Ovary (tissue), 7 donors: ENCODE measurements at regions not wholly inside any gene's neighbourhood (a gene's known extent, or its start where the extent isn't known, plus 50 kb on each side); places are given as distances from the start of the nearest gene placed in this dataset.
A peak's percentile ranks its signal among the peaks of the same experiment; 100 is the strongest.

Experiments
- DNase-seq, 5 donors: peaks; one replicate each; pipeline ENCODE4 v3.0.0-alpha.2; 2019 to 2020
- H3K27ac ChIP-seq, 2 donors: fragments of 200-600 bp; one replicate each; pipeline versions ENCODE4 v1.5.1 to v1.8.0; 2019 to 2022
- H3K27me3 ChIP-seq: fragments of 200-600 bp; one replicate; pipeline ENCODE4 v1.8.0; 2022
- H3K36me3 ChIP-seq: fragments of 200-600 bp; sonication (generic); one replicate; pipeline ENCODE4 v1.5.1; 2019
- H3K4me1 ChIP-seq: one replicate; pipeline ENCODE4 v1.8.1; 2013; ENCODE audit warnings: mild to moderate bottlenecking, moderate library complexity; ENCODE audit not compliant: insufficient read depth
- H3K4me3 ChIP-seq: fragments of 200-600 bp; sonication (generic); one replicate; pipeline ENCODE4 v1.5.1; 2017
- H3K9me3 ChIP-seq, 2 donors: fragments of 200-600 bp in 1 of 2; sonication (generic) in 1 of 2; one replicate each; pipeline versions ENCODE4 v1.5.1 to v1.8.1; 2013 to 2019; ENCODE audit warnings: mild to moderate bottlenecking in 1 of 2, moderate library complexity in 1 of 2
- EP300 ChIP-seq: sonication (generic); formaldehyde crosslinking; IDR thresholded peaks from one replicate; pipeline ENCODE4 v1.6.1; 2017; ENCODE audit warnings: antibody characterized with exemption
- POLR2A ChIP-seq: fragments of 450-650 bp; IDR thresholded peaks from one replicate; pipeline ENCODE4 v1.6.1; 2017; ENCODE audit warnings: antibody characterized with exemption, mild to moderate bottlenecking, moderate library complexity
- WGBS, 3 donors: extraction: QIAGEN DNeasy Blood & Tissue Kit in 1 of 3; methylation state at CpG; one replicate each; pipeline versions ENCODE4 v1.1.5 to v1.1.7; 2013 to 2017; 5-methylcytosine and 5-hydroxymethylcytosine counted together
- intact Hi-C, 4 donors: fragments of 100-400 bp; cut with DNase I; formaldehyde crosslinking; loops; one replicate each; pipeline versions ENCODE4 v1.11.0 to v1.15.1; 2022 to 2023
- TF ChIP-seq, protein P1 (sequence below), 3 donors: fragments of 450-650 bp in 2 of 3; fragments of 200-600 bp in 1 of 3; IDR thresholded peaks; one replicate each; pipeline versions ENCODE4 v1.5.1 to v1.8.0; 2016 to 2022; ENCODE audit warnings: antibody characterized with exemption in 3 of 3, mild to moderate bottlenecking in 1 of 3
- donor health status: DM: no; HTN: no; CAD: no; lungs with moderate emphysema.
- donor health status: DM: no; HTN: no; CAD: no.
- donor health status: Bipolar disorder and iron deficiency.
- donor health status: DM: no; HTN: no; CAD: no.
- donor health status: DM: yes; HTN: yes; CAD: no.

DNA sequence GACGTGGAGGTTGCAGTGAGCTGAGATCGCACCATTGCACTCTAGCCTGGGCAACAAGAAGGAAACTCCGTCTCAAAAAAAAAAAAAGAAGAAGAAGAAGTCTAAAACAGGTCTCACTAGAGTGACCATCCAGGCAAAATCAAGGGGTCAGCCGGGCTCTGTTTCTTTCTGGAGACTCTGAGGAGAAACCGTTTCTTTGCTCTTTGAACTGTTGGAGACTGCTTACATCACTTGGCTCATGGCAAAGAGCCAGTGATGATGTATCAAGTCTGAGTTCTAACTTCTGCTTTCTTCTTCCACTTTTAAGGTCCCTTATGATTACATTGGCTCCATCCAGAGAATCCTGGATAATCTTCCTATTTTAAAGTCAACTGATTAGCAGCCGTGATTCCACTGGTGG lies 306.8 kb downstream of the WDR11 start:
- peak in 2 of 5 donors; percentile 44 to 47 for DNase-seq

DNA sequence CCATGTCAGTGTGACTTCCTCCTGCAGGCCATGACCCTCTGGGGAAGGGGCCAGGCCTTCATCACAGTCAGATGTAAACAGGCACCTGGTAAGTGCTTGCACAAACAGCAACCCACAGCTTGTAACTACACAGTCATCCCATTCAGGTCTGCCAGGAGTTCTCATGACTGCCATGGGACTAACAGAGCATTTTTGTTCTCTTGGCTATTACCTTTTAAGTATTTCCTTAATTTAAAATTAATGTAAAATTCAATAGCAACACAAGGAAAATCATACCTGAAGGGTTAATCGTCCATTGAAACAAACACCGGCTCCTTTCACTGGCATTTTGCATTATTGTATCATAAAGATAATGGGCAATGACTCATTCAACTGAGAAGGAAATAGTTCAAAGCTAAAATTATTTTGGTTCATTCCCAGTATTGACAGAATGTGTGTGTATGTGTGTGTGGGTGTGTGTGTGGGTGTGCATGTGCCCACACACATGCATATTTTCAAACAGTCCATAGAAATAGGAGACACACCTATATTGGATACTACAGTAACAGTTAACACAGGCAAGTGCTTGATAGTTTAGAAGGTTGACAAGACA lies 307.9 kb downstream of the WDR11 start:
- H3K9me3 ChIP-seq: no peaks in the 10 kb centered on the region
- intact Hi-C loops: no loop called here
- no peaks in the 10 kb centered on the region for H3K27me3 ChIP-seq
- 29 to 37% (median 31%) methylated on average over 2 of the region's 2 CpGs for WGBS, 3 donors
- H3K4me3 ChIP-seq: no peak overlapping the region
- peaks cover 2% of the 10 kb centered on the region for H3K4me1 ChIP-seq
- no peaks in the 10 kb centered on the region for H3K36me3 ChIP-seq
- no peak for TF ChIP-seq EP300
- TF ChIP-seq POLR2A: no peak
- TF ChIP-seq, protein P1, sequence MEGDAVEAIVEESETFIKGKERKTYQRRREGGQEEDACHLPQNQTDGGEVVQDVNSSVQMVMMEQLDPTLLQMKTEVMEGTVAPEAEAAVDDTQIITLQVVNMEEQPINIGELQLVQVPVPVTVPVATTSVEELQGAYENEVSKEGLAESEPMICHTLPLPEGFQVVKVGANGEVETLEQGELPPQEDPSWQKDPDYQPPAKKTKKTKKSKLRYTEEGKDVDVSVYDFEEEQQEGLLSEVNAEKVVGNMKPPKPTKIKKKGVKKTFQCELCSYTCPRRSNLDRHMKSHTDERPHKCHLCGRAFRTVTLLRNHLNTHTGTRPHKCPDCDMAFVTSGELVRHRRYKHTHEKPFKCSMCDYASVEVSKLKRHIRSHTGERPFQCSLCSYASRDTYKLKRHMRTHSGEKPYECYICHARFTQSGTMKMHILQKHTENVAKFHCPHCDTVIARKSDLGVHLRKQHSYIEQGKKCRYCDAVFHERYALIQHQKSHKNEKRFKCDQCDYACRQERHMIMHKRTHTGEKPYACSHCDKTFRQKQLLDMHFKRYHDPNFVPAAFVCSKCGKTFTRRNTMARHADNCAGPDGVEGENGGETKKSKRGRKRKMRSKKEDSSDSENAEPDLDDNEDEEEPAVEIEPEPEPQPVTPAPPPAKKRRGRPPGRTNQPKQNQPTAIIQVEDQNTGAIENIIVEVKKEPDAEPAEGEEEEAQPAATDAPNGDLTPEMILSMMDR (IDR thresholded peaks at IDR 0.05): no peak
- no peak for DNase-seq
- H3K27ac ChIP-seq: no peak overlapping the region

More for the DNA sequence above, 306.8 kb downstream of the WDR11 start:
- Histone ChIP-seq H3K4me1 (peaks cover 2% of the 10 kb centered on the region), H3K9me3 (no peaks in the 10 kb centered on the region), H3K27me3 (no peaks in the 10 kb centered on the region), H3K27ac (no peak overlapping the region), H3K36me3 (no peaks in the 10 kb centered on the region), H3K4me3 (no peak overlapping the region)
- TF ChIP-seq EP300: no peak
- TF ChIP-seq, protein P1 (IDR thresholded peaks at IDR 0.05): no peak
- no peak for TF ChIP-seq POLR2A
- 55 to 66% (median 60%) methylated on average over 5 of the region's 6 CpGs for WGBS, 3 donors
- intact Hi-C loops: no loop called here

DNA sequence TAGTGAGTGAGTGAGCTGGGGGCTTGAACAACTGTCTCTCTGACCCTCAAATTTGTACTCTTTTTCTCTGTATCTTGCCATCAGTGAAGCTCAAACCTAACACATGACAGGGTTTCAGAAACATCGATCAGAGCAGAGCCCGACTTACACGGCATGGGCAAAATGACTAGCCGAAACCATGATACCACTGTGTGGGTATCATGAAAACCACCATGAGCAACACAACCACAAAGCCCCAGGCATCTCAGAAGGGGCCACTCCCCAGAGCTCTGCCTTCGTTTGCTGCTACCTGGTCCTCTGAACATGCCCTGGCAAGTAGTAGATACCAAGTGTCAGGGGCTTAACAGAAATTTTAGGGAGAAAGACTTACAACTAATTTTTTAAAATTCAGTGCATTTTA lies 308.5 kb downstream of the WDR11 start:
- TF ChIP-seq POLR2A (no peak), EP300 (no peak)
- TF ChIP-seq, protein P1 (IDR thresholded peaks at IDR 0.05): no peak
- 92 to 94% (median 92%) methylated on average over 5 of the region's 5 CpGs for WGBS, 3 donors
- Histone ChIP-seq H3K4me3 (no peak overlapping the region), H3K4me1 (peaks cover 2% of the 10 kb centered on the region), H3K27me3 (no peaks in the 10 kb centered on the region), H3K27ac (no peak overlapping the region), H3K9me3 (no peaks in the 10 kb centered on the region), H3K36me3 (no peaks in the 10 kb centered on the region)
- DNase-seq: no peak
- intact Hi-C loops: no loop called here

DNA sequence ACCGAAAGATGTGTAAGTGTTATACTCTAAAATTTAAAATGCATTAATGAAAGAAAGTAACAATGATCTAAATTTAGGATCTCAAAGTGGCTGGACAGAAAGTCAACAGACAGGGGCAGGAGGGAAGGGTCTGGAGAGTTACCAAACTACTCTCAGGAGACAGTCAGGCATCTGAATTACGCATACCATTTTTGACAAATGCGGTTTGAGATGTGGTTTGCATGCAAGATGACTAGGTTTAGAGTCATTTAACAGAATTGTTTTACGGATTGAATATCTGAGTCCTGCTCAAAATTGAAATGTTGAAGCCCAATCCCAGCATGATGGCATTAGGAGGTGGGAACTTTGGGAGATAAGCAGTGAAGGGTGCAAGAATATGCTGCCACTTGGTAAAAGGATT lies 314.1 kb downstream of the WDR11 start:
- H3K27me3 ChIP-seq: no peaks in the 10 kb centered on the region
- no peaks in the 10 kb centered on the region for H3K36me3 ChIP-seq
- TF ChIP-seq POLR2A (no peak), EP300 (no peak)
- TF ChIP-seq, protein P1 (IDR thresholded peaks at IDR 0.05): no peak
- 91 to 94% (median 92%) methylated on average over 4 of the region's 4 CpGs for WGBS, 3 donors
- H3K27ac ChIP-seq: no peak overlapping the region
- no peaks in the 10 kb centered on the region for H3K4me1 ChIP-seq
- no peak overlapping the region for H3K4me3 ChIP-seq
- intact Hi-C loops: no loop called here
- DNase-seq: no peak
- no peaks in the 10 kb centered on the region for H3K9me3 ChIP-seq
